ENCODE measurements at regions not wholly inside any gene's neighbourhood (a gene's known extent, or its start where the extent isn't known, plus 50 kb on each side); places are given as distances from the start of the nearest gene placed in this dataset.
A peak's percentile ranks its signal among the peaks of the same experiment; 100 is the strongest.

DNA sequence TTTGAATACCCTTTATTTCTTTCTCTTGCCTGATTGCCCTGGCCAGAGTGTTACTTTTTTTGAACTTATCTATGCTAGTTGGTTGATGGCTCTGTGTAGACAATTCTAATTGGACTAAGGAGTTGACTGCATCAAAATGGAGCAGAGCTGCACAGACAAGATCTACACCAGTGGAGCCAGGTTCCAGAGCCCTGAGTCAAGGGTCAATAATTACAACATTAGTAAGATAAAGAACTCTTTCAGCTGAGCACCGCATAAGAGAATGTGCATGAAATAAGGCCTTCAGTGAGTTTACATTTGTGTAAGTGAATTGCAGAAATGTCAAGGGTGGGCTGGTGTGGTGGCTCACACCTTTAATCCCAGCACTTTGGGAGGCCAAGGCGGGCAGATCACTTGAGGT lies 599.7 kb upstream of the TENM3 start:
- Mint-ChIP-seq H3K4me3 (no peak overlapping the region), H3K27me3 (ENCODE audit: low read depth) (peaks cover 28% of the 10 kb centered on the region), H3K4me1 (peaks cover 10% of the 10 kb centered on the region), H3K9me3 (peaks cover 15% of the 10 kb centered on the region), H3K27ac (no peak overlapping the region), H3K36me3 (ENCODE audit: low read depth) (peaks cover 5% of the 10 kb centered on the region)
- TF ChIP-seq CTCF (IDR thresholded peaks at IDR 0.05; ENCODE audit: unreplicated experiment in 3 of 3): no peak

DNA sequence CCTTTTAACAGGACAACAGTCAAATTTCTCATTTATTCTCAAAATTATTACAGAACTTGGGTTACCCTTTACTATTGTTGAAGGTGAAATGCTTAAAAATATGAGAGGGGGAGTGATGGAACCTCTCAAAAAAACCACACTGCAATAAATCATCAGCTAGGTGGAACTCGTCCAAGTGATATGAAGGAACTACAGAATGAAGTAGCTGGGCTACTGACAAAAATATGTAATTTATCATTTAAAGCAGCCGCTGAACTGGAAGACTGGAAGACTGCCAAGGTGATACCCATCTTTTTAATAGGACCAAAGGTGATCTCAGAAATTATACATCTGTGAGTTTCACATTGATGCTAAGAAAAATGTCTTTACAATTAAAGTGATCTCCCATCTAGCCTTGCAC lies 597.7 kb upstream of the TENM3 start:
- peaks cover 10% of the 10 kb centered on the region for H3K4me1 Mint-ChIP-seq
- TF ChIP-seq CTCF (IDR thresholded peaks at IDR 0.05; ENCODE audit: unreplicated experiment in 3 of 3): no peak
- H3K9me3 Mint-ChIP-seq: peaks cover 15% of the 10 kb centered on the region
- H3K27ac Mint-ChIP-seq: no peak overlapping the region
- H3K27me3 Mint-ChIP-seq (ENCODE audit: low read depth): peaks cover 28% of the 10 kb centered on the region
- H3K4me3 Mint-ChIP-seq: no peak overlapping the region
- peaks cover 5% of the 10 kb centered on the region for H3K36me3 Mint-ChIP-seq (ENCODE audit: low read depth)

GRCh38 chr4:181646864-181647263 lies 596.3 kb upstream of the TENM3 start:
- Mint-ChIP-seq H3K4me1 (peaks cover 10% of the 10 kb centered on the region), H3K4me3 (peak overlapping the region; percentile 66 to 73 (median 70)), H3K9me3 (peaks cover 14% of the 10 kb centered on the region), H3K27ac (peak overlapping the region in 1 of 3 experiments; percentile 48), H3K27me3 (ENCODE audit: low read depth) (peaks cover 28% of the 10 kb centered on the region), H3K36me3 (ENCODE audit: low read depth) (peaks cover 5% of the 10 kb centered on the region)
- no peak for TF ChIP-seq CTCF (IDR thresholded peaks at IDR 0.05; ENCODE audit: unreplicated experiment in 3 of 3)

DNA sequence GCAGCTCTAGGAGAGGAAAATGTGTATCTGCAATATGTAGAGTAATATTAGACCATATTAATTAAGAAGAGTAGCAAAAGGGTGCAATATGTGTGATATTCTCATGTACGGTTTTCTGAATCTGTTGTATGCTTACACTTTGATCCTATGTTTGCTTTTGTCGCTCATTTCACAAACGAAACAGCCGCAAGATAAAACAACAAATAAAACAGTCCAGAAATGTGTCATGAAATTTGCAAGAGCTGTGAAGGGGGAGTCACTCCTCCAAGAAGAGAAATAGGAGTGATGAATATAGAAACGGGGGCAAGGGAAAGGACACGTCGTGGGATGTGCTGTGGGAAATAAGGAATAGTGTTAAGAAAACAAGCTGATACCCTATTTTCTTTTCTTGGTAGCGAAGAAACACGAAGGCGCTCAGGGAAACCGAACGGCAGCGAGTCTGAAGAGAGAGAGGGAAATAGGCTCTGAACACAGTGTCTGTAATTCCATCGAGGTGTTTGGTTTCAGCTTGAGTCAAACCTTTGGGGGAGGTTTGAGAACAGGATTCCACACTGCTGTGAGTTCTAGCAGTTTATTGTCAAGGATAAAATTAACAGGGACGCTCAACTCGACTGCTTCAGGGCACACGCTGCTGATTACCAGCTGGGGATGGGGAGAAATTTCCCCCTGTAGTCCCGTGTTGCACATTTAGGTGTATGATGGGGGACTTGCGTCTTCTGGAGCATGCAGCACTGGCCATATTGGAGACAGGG lies 595.6 kb upstream of the TENM3 start:
- Mint-ChIP-seq H3K9me3 (peaks cover 8% of the 10 kb centered on the region), H3K4me3 (peak overlapping the region; percentile 66 to 73 (median 70)), H3K27ac (peak overlapping the region in 1 of 3 experiments; percentile 48), H3K36me3 (ENCODE audit: low read depth) (peaks cover 5% of the 10 kb centered on the region), H3K27me3 (ENCODE audit: low read depth) (peaks cover 28% of the 10 kb centered on the region), H3K4me1 (peaks cover 10% of the 10 kb centered on the region)
- no peak for TF ChIP-seq CTCF (IDR thresholded peaks at IDR 0.05; ENCODE audit: unreplicated experiment in 3 of 3)

DNA sequence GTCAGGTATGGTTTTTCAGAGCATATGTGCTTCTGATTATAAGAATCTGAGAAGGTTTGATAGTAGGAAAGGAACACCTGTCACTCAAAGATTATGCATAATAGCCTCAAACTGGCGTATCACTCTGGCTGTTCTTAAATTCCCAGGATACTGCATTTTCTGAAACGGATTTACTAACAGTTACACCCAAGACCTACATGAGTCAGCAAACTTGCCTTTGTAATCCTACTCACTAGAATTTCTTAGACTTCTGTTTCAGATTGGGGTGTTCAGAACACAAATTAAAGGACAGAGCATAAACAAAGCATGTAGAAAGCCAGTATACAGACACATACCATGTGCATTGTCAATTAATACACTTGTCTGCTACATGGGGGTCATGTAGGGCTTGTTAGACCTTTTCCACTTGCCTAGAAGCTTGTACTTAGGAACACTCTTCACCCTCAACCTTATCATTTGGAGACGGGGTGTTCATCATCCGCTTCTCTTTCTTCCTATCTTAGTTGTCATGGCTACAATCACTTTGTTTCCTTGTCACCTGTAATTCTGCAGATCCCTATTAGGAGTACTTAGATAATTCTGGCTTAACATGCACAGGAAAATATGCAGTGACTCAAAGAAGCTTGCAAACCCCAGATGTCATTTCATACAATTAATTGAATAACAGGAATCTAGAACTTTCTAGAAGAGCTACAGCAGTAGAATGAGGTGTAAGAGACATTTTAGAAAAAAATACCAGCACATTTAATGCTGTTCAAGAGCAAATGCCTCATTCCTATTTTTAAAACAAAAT lies 593.0 kb upstream of the TENM3 start:
- Mint-ChIP-seq H3K9me3 (no peaks in the 10 kb centered on the region), H3K4me1 (peaks cover 10% of the 10 kb centered on the region), H3K36me3 (ENCODE audit: low read depth) (no peaks in the 10 kb centered on the region), H3K27me3 (ENCODE audit: low read depth) (peaks cover 18% of the 10 kb centered on the region), H3K4me3 (no peak overlapping the region), H3K27ac (no peak overlapping the region)
- TF ChIP-seq CTCF (IDR thresholded peaks at IDR 0.05; ENCODE audit: unreplicated experiment in 3 of 3): no peak
